Adrenal gland (tissue), 5 donors: ENCODE measurements at regions not wholly inside any gene's neighbourhood (a gene's known extent, or its start where the extent isn't known, plus 50 kb on each side); places are given as distances from the start of the nearest gene placed in this dataset.

Experiments used
- CTCF ChIP-seq, 6 experiments: fragments of 450-650 bp in 4 of 6; fragments of 200-600 bp in 2 of 6; sonication (generic) in 1 of 6; IDR thresholded peaks; 1 replicate in 5 of 6; 2 replicates in 1 of 6; pipeline versions ENCODE4 v1.5.1 to v1.8.0; 2016 to 2021; ENCODE audit warnings: antibody characterized with exemption in 6 of 6, mild to moderate bottlenecking in 2 of 6, moderate library complexity in 1 of 6
- POLR2A ChIP-seq, 2 donors: fragments of 450-650 bp; IDR thresholded peaks; one replicate each; pipeline ENCODE4 v1.6.1; 2017; ENCODE audit warnings: antibody characterized with exemption in 2 of 2, mild to moderate bottlenecking in 2 of 2, moderate library complexity in 1 of 2
- donor health status: DM: no; HTN: no; CAD: no.

- TF ChIP-seq POLR2A (IDR thresholded peaks at IDR 0.05), result no peak
- TF ChIP-seq CTCF (IDR thresholded peaks at IDR 0.05), result no peak
Observed at GRCh38 chr11:92304271-92304670, 79.7 kb downstream of the FAT3 start.
